Activated naive CD4-positive, alpha-beta T cell treated with anti-CD3 and anti-CD28 coated beads for 36 hours (primary cell): ENCODE measurements at regions not wholly inside any gene's neighbourhood (a gene's known extent, or its start where the extent isn't known, plus 50 kb on each side); places are given as distances from the start of the nearest gene placed in this dataset.

Experiments
- CTCF ChIA-PET: fragments of 350-600 bp; sonication (Branson Sonifier 250); formaldehyde crosslinking; loops from one replicate; lab custom pipeline; 2021; ENCODE audit warnings: antibody characterized with exemption; lab: Charles Lee
- DNase-seq: peaks from one replicate; pipeline ENCODE4 v3.0.0-alpha.2; 2020
- H3K27ac Mint-ChIP-seq: one replicate; pipeline ENCODE4 v1.8.0; 2021; ENCODE audit warnings: mild to moderate bottlenecking, mixed read lengths
- H3K27me3 Mint-ChIP-seq: one replicate; pipeline ENCODE4 v1.8.0; 2021; ENCODE audit warnings: low read depth, mixed read lengths
- H3K36me3 Mint-ChIP-seq: one replicate; pipeline ENCODE4 v1.8.0; 2021; ENCODE audit warnings: low read depth, mixed read lengths
- H3K4me1 Mint-ChIP-seq: one replicate; pipeline ENCODE4 v1.8.0; 2021; ENCODE audit warnings: low read depth, mixed read lengths
- H3K4me3 Mint-ChIP-seq: one replicate; pipeline ENCODE4 v1.8.0; 2021; ENCODE audit warnings: mild to moderate bottlenecking, moderate library complexity, mixed read lengths
- H3K9me3 Mint-ChIP-seq: one replicate; pipeline ENCODE4 v1.8.0; 2021; ENCODE audit warnings: mixed read lengths
- intact Hi-C: fragments of 100-400 bp; cut with micrococcal nuclease; formaldehyde crosslinking; loops from one replicate; pipeline ENCODE4 v1.15.1; 2023

GRCh38 chr6:56770011-56770520, 127.4 kb upstream of the DST start:
- intact Hi-C loops, result no loop called here
- H3K27me3 Mint-ChIP-seq, result no peaks in the 10 kb centered on the region
- no peaks in the 10 kb centered on the region for H3K9me3 Mint-ChIP-seq
- CTCF ChIA-PET, result no interaction called here
- H3K4me1 Mint-ChIP-seq, result no peaks in the 10 kb centered on the region
- no peaks in the 10 kb centered on the region for H3K36me3 Mint-ChIP-seq
- DNase-seq, result no peak
- H3K27ac Mint-ChIP-seq, result no peak overlapping the region
- H3K4me3 Mint-ChIP-seq, result no peak overlapping the region

- CTCF ChIA-PET, result interaction anchor here (0.6 to 1.4 kb wide), 3 partner anchors 9 to 76 kb away, joined by 3 to 5 read pairs (median 3); no protein-coding TSS in a partner anchor
- no peaks in the 10 kb centered on the region for H3K9me3 Mint-ChIP-seq
- intact Hi-C loops, result no loop called here
- H3K27me3 Mint-ChIP-seq, result no peaks in the 10 kb centered on the region
- H3K36me3 Mint-ChIP-seq, result no peaks in the 10 kb centered on the region
- H3K4me3 Mint-ChIP-seq, result no peak overlapping the region
- no peak overlapping the region for H3K27ac Mint-ChIP-seq
- H3K4me1 Mint-ChIP-seq, result no peaks in the 10 kb centered on the region
- no peak for DNase-seq
Observed at GRCh38 chr6:56767892-56768531, 125.3 kb upstream of the DST start.

- Mint-ChIP-seq H3K36me3 (no peaks in the 10 kb centered on the region), H3K4me3 (no peak overlapping the region), H3K4me1 (no peaks in the 10 kb centered on the region), H3K27me3 (no peaks in the 10 kb centered on the region), H3K9me3 (no peaks in the 10 kb centered on the region), H3K27ac (no peak overlapping the region)
- intact Hi-C loops, result no loop called here
- no peak for DNase-seq
- CTCF ChIA-PET, result interaction anchor here (0.6 to 1.4 kb wide), 2 partner anchors 55 to 77 kb away, joined by 3 to 5 read pairs; no protein-coding TSS in a partner anchor
Observed at GRCh38 chr6:56767435-56767834, 124.7 kb upstream of the DST start.

GRCh38 chr6:56766806-56767178, 124.1 kb upstream of the DST start:
- Mint-ChIP-seq H3K36me3 (no peaks in the 10 kb centered on the region), H3K4me3 (no peak overlapping the region), H3K4me1 (no peaks in the 10 kb centered on the region), H3K27me3 (no peaks in the 10 kb centered on the region), H3K27ac (no peak overlapping the region), H3K9me3 (no peaks in the 10 kb centered on the region)
- intact Hi-C loops, result no loop called here
- CTCF ChIA-PET, result interaction anchor here (1.3 kb wide), 1 partner anchor 10 kb away, joined by 3 read pairs; no protein-coding TSS in a partner anchor
- no peak for DNase-seq

GRCh38 chr6:56766139-56766805, 123.6 kb upstream of the DST start:
- CTCF ChIA-PET, result interaction anchor here (0.9 to 1.3 kb wide), 2 partner anchors 9 to 85 kb away, joined by 3 read pairs; no protein-coding TSS in a partner anchor
- DNase-seq, result no peak
- Mint-ChIP-seq H3K36me3 (no peaks in the 10 kb centered on the region), H3K27ac (no peak overlapping the region), H3K4me3 (no peak overlapping the region), H3K27me3 (no peaks in the 10 kb centered on the region), H3K9me3 (no peaks in the 10 kb centered on the region), H3K4me1 (no peaks in the 10 kb centered on the region)
- intact Hi-C loops, result no loop called here

- H3K4me1 Mint-ChIP-seq, result no peaks in the 10 kb centered on the region
- H3K9me3 Mint-ChIP-seq, result no peaks in the 10 kb centered on the region
- H3K27me3 Mint-ChIP-seq, result no peaks in the 10 kb centered on the region
- H3K36me3 Mint-ChIP-seq, result no peaks in the 10 kb centered on the region
- intact Hi-C loops, result no loop called here
- DNase-seq, result no peak
- CTCF ChIA-PET, result interaction anchor here (0.9 to 1.3 kb wide), 2 partner anchors 8 to 86 kb away, joined by 3 read pairs; no protein-coding TSS in a partner anchor
- no peak overlapping the region for H3K27ac Mint-ChIP-seq
- no peak overlapping the region for H3K4me3 Mint-ChIP-seq
Observed at GRCh38 chr6:56765494-56765893, 122.8 kb upstream of the DST start.

GRCh38 chr6:56764081-56764566, 121.4 kb upstream of the DST start:
- Mint-ChIP-seq H3K27me3 (no peaks in the 10 kb centered on the region), H3K27ac (no peak overlapping the region), H3K36me3 (no peaks in the 10 kb centered on the region), H3K9me3 (no peaks in the 10 kb centered on the region), H3K4me1 (no peaks in the 10 kb centered on the region), H3K4me3 (no peak overlapping the region)
- DNase-seq, result no peak
- intact Hi-C loops, result no loop called here
- CTCF ChIA-PET, result no interaction called here

- intact Hi-C loops, result no loop called here
- H3K27ac Mint-ChIP-seq, result no peak overlapping the region
- no peaks in the 10 kb centered on the region for H3K36me3 Mint-ChIP-seq
- H3K4me1 Mint-ChIP-seq, result peaks cover 2% of the 10 kb centered on the region
- no peak overlapping the region for H3K4me3 Mint-ChIP-seq
- CTCF ChIA-PET, result interaction anchor here (0.8 kb wide), 1 partner anchor 30 kb away, joined by 6 read pairs; no protein-coding TSS in a partner anchor
- H3K27me3 Mint-ChIP-seq, result no peaks in the 10 kb centered on the region
- H3K9me3 Mint-ChIP-seq, result no peaks in the 10 kb centered on the region
- no peak for DNase-seq
Observed at GRCh38 chr6:56761651-56762050, 119.0 kb upstream of the DST start.

- DNase-seq, result no peak
- intact Hi-C loops, result no loop called here
- CTCF ChIA-PET, result no interaction called here
- H3K27me3 Mint-ChIP-seq, result peaks cover under 1% of the 10 kb centered on the region
- no peak overlapping the region for H3K4me3 Mint-ChIP-seq
- H3K27ac Mint-ChIP-seq, result no peak overlapping the region
- no peaks in the 10 kb centered on the region for H3K36me3 Mint-ChIP-seq
- no peaks in the 10 kb centered on the region for H3K9me3 Mint-ChIP-seq
- H3K4me1 Mint-ChIP-seq, result peaks cover 2% of the 10 kb centered on the region
Observed at GRCh38 chr6:56760842-56761241, 118.2 kb upstream of the DST start.

GRCh38 chr6:56759521-56759920, 116.8 kb upstream of the DST start:
- H3K27ac Mint-ChIP-seq, result no peak overlapping the region
- intact Hi-C loops, result loop anchor here (5.0 kb wide), 1 partner anchor 122 kb away; no protein-coding TSS in a partner anchor
- CTCF ChIA-PET, result no interaction called here
- H3K27me3 Mint-ChIP-seq, result peaks cover 2% of the 10 kb centered on the region
- DNase-seq, result no peak
- peaks cover 2% of the 10 kb centered on the region for H3K4me1 Mint-ChIP-seq
- H3K4me3 Mint-ChIP-seq, result no peak overlapping the region
- H3K9me3 Mint-ChIP-seq, result no peaks in the 10 kb centered on the region
- no peaks in the 10 kb centered on the region for H3K36me3 Mint-ChIP-seq

- H3K27ac Mint-ChIP-seq, result no peak overlapping the region
- no peak overlapping the region for H3K4me3 Mint-ChIP-seq
- H3K9me3 Mint-ChIP-seq, result no peaks in the 10 kb centered on the region
- H3K36me3 Mint-ChIP-seq, result no peaks in the 10 kb centered on the region
- DNase-seq, result no peak
- intact Hi-C loops, result loop anchor here (5.0 kb wide), 1 partner anchor 121 kb away; no protein-coding TSS in a partner anchor
- CTCF ChIA-PET, result interaction anchor here (0.6 to 1.5 kb wide), 5 partner anchors 46 to 93 kb away, joined by 3 to 7 read pairs (median 4); no protein-coding TSS in a partner anchor
- peaks cover 2% of the 10 kb centered on the region for H3K27me3 Mint-ChIP-seq
- peaks cover 2% of the 10 kb centered on the region for H3K4me1 Mint-ChIP-seq
Observed at GRCh38 chr6:56758553-56758952, 115.9 kb upstream of the DST start.

- Mint-ChIP-seq H3K36me3 (no peaks in the 10 kb centered on the region), H3K4me1 (peaks cover 2% of the 10 kb centered on the region), H3K27ac (no peak overlapping the region), H3K9me3 (no peaks in the 10 kb centered on the region), H3K27me3 (peaks cover 2% of the 10 kb centered on the region), H3K4me3 (no peak overlapping the region)
- no peak for DNase-seq
- CTCF ChIA-PET, result interaction anchor here (0.6 to 1.5 kb wide), 5 partner anchors 46 to 93 kb away, joined by 3 to 7 read pairs (median 4); no protein-coding TSS in a partner anchor
- intact Hi-C loops, result loop anchor here (5.0 kb wide), 1 partner anchor 121 kb away; no protein-coding TSS in a partner anchor
Observed at GRCh38 chr6:56758120-56758519, 115.4 kb upstream of the DST start.
